ENCODE measurements at regions not wholly inside any gene's neighbourhood (a gene's known extent, or its start where the extent isn't known, plus 50 kb on each side); places are given as distances from the start of the nearest gene placed in this dataset.

DNA sequence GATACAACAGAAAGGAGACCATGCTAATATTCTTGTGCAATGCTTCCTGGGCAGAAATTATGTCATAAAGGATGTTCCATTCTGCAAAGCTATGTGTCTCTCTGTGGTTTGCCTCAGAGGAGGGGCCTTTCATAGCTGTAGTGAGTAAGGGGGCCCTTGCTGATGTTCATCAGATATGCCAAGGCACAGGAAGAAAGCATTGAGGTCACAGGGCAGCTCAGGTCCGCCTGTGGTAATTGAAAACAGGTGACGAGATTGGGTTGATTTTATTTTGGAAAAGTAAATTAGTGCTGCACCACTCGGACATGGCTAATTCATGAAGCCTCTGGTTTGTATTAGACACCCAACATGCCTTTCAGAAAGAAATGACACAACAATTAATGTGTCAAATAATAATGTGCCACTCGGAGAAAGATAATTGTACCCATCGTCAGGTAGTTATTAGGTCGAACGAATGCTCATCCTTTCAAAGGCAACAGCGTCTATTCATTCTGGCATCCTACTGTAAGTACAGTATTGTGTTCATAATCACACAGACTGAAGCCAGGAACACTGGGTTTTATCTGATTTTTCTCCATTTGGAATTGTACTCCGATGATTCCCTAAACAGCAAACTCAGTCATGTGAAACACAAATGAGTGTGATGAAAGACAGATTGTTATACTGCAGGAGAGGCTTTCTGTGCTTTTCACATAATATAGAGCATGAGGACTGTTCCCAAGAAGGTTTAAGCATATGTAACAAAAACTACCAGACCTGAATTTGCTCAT lies 421.6 kb upstream of the KLF12 start:
- TF ChIP-seq, protein P1, sequence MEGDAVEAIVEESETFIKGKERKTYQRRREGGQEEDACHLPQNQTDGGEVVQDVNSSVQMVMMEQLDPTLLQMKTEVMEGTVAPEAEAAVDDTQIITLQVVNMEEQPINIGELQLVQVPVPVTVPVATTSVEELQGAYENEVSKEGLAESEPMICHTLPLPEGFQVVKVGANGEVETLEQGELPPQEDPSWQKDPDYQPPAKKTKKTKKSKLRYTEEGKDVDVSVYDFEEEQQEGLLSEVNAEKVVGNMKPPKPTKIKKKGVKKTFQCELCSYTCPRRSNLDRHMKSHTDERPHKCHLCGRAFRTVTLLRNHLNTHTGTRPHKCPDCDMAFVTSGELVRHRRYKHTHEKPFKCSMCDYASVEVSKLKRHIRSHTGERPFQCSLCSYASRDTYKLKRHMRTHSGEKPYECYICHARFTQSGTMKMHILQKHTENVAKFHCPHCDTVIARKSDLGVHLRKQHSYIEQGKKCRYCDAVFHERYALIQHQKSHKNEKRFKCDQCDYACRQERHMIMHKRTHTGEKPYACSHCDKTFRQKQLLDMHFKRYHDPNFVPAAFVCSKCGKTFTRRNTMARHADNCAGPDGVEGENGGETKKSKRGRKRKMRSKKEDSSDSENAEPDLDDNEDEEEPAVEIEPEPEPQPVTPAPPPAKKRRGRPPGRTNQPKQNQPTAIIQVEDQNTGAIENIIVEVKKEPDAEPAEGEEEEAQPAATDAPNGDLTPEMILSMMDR (IDR thresholded peaks at IDR 0.05), result no peak
- no peak for TF ChIP-seq EZH2 (IDR thresholded peaks at IDR 0.05)
- TF ChIP-seq EZH2phosphoT487 (IDR thresholded peaks at IDR 0.05), result no peak

All from neural progenitor cell (in vitro differentiated cells).